ENCODE measurements at regions not wholly inside any gene's neighbourhood (a gene's known extent, or its start where the extent isn't known, plus 50 kb on each side); places are given as distances from the start of the nearest gene placed in this dataset.

DNA sequence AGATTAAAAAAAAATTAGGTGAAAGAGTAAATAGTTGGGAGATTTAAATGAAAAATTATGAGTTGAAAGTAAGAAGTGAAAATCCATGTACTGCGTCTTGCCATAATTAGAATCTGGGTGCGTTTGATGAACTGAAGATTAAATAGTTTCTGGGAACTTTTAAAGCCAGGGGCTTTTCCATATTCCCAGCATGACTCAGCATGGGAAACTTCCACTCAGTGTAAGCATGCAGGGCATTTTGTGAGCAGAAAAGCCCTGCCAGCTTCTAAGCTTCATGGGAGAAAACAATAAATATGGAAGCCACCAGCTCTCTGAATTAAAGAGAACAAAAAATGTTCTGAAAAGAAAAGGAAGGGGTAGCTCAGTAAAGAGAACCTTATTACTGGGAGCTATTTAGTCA lies 62.0 kb upstream of the EDNRB start:
- ATAC-seq (replicated peaks in 1 of 2) (no peak), DNase-seq (no peak)
- Mint-ChIP-seq H3K9me3 (no peaks in the 10 kb centered on the region), H3K36me3 (ENCODE audit: insufficient read depth in 2 of 2) (no peaks in the 10 kb centered on the region), H3K4me3 (no peak overlapping the region), H3K4me1 (ENCODE audit: low read depth) (no peaks in the 10 kb centered on the region), H3K27ac (no peak overlapping the region), H3K27me3 (ENCODE audit: low read depth) (no peaks in the 10 kb centered on the region)

DNA sequence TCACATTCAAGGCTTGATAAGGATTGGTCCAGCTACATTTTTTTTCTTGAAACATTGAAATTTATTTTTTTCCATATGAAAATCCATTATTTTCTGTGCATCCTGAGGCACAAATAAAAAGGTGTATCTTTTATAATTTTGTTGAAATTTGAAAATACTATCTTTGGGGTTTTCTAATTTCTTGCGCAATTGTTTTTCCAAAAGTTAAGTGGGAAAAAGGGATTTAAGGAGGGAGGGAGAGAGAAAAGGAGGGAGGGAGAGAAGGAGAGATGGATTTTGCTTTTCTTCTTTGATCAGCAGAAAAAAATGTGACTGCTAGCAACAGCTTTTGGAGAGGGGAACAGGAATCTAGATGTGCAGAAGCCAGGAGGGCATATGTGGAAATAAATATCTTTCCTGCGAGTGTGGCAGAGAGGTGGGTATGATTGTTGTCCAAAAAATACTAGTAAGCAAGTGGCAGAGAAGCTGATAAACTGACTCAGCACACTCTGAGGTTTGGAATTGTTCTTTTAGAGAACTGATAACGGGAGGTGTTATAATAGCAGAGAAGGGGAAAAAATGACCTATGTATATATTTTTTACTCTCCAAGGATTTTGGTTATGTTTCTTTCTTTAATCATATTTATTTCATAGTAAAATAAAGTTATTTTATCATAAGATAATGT lies 61.2 kb upstream of the EDNRB start:
- H3K36me3 Mint-ChIP-seq (ENCODE audit: insufficient read depth in 2 of 2): no peaks in the 10 kb centered on the region
- no peaks in the 10 kb centered on the region for H3K4me1 Mint-ChIP-seq (ENCODE audit: low read depth)
- ATAC-seq (replicated peaks in 1 of 2): no peak
- H3K27ac Mint-ChIP-seq: no peak overlapping the region
- no peak overlapping the region for H3K4me3 Mint-ChIP-seq
- no peak for DNase-seq
- no peaks in the 10 kb centered on the region for H3K27me3 Mint-ChIP-seq (ENCODE audit: low read depth)
- H3K9me3 Mint-ChIP-seq: no peaks in the 10 kb centered on the region

DNA sequence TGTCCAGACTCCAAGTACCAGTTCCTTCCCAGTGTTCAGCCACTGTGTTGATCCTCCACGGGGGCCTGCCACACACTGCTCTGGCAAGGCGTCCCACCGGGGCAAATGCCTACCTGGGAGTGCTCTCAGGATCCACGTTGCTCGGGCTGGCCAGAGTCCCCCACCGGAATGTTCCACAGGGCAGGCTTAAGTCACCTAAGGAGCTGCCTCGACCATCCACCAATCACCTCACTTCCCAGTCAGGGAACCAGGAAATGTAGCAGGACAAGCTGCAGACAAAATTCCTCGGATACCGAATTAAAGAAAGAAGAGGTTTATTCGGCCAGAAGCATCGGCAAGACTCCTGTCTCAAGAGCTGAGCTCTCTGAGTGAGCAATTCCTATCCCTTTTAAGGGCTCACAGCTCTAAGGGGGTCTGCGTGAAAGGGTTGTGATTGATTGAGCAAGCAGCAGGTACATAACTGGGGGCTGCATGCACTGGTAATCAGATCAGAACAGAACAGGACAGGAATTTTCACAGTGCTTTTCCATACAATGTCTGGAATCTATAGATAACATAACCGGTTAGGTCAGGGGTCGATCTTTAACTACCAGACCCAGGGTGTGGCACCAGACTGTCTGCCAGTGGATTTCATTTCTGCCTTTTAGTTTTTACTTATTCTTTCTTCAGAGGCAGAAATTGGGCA lies 56.9 kb upstream of the EDNRB start:
- no peaks in the 10 kb centered on the region for H3K27me3 Mint-ChIP-seq (ENCODE audit: low read depth)
- H3K4me3 Mint-ChIP-seq: no peak overlapping the region
- ATAC-seq (replicated peaks in 1 of 2): no peak
- no peaks in the 10 kb centered on the region for H3K36me3 Mint-ChIP-seq (ENCODE audit: insufficient read depth in 2 of 2)
- H3K27ac Mint-ChIP-seq: no peak overlapping the region
- H3K4me1 Mint-ChIP-seq (ENCODE audit: low read depth): no peaks in the 10 kb centered on the region
- H3K9me3 Mint-ChIP-seq: no peaks in the 10 kb centered on the region
- DNase-seq: no peak

DNA sequence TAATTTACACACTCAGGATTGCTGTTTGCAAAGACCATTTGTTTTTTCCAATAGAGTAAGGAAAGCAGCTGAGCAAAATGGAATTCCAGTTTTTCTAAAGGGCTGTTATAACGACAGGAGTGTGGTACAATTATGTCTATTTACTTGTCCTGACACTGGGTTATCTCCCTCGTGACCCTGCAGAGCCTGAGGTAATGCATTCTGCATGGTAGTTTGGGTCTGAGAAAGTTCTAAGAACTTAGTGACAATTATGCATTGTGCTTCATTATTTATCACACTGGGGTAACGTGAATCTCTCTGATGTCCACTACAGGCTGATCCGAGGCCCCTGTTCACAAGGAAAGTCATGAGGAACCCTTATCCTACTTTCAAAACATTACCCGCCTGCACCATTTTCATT lies 50.7 kb upstream of the EDNRB start:
- no peak overlapping the region for H3K4me3 Mint-ChIP-seq
- ATAC-seq (replicated peaks in 1 of 2) (no peak), DNase-seq (no peak)
- no peak overlapping the region for H3K27ac Mint-ChIP-seq
- H3K36me3 Mint-ChIP-seq (ENCODE audit: insufficient read depth in 2 of 2): no peaks in the 10 kb centered on the region
- no peaks in the 10 kb centered on the region for H3K4me1 Mint-ChIP-seq (ENCODE audit: low read depth)
- no peaks in the 10 kb centered on the region for H3K27me3 Mint-ChIP-seq (ENCODE audit: low read depth)
- no peaks in the 10 kb centered on the region for H3K9me3 Mint-ChIP-seq

All from activated T-cell treated with anti-CD3 and anti-CD28 coated beads, Interleukin-2, amount 50 U/mL, for 72 hours (primary cell).